HG02973 (cell line): ENCODE measurements at regions not wholly inside any gene's neighbourhood (a gene's known extent, or its start where the extent isn't known, plus 50 kb on each side); places are given as distances from the start of the nearest gene placed in this dataset.
"Not testable (repeated sequence)": the region's sequence is repeated elsewhere in the genome, so short reads cannot be mapped to it uniquely, and the experiment has no call there.

Source experiments
- ATAC-seq: cut with Tn5 transposase; IDR thresholded peaks from one replicate; pipeline ENCODE4 v1.9.1; 2021; ENCODE audit warnings: moderate library complexity; ENCODE audit not compliant: unreplicated experiment

DNA sequence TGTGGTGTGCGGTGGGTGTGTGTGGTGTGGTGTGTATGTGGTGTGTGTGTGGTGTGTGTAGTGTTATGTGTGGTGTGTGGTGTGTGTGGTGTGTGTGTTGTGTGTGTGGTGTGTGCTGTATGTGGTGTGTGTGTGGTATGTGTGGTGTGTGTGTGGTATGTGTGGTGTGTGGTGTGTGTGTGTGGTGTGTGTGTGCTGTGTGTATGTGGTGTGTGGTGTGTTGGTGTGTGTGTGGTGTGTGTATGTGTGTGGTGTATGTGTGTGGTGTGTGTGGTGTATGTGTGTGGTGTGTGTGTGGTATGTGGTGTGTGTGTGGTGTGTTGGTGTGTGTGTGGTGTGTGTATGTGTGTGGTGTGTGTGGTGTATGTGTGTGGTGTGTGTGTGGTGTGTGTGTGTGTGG is 144.3 kb downstream of the HSD17B3 start:
- no peak for ATAC-seq

DNA sequence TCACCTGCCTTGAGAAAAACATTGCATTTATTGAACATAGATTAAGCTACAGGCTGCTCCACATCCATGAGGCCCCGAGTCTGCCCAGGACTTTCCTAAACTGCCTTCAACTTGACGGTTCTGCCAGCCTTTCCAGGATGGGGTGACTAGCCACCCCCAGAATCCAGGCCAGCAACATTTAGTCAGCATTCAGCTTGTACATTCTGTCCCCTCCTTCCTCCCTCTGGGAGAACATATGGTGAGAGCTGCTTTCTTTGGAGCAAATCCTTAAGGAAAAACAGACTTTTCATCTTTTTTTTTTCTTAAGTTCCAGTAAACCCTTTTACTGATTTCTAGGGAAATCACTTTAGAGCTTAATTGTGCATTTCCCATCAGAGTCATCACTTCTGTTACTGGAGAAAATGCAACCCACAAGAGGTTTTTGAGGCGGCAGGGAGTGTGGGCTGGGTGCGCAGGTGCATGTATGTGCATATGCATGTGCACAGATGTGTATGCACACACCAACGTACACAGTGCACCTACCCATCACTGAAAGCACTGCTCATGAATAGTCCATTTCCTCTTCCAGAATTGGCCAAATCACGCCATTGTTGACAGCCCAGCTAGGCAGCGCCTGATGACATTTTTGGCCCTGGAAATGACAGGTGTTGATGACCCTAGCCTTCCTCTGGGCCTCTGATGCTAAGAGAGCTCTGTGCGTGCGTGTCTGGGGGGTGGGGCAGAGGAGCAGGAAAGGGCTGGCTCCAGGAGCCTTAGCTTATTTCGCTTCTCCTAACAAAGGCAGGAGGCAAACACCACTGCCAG is 145.6 kb downstream of the HSD17B3 start:
- no peak for ATAC-seq

DNA sequence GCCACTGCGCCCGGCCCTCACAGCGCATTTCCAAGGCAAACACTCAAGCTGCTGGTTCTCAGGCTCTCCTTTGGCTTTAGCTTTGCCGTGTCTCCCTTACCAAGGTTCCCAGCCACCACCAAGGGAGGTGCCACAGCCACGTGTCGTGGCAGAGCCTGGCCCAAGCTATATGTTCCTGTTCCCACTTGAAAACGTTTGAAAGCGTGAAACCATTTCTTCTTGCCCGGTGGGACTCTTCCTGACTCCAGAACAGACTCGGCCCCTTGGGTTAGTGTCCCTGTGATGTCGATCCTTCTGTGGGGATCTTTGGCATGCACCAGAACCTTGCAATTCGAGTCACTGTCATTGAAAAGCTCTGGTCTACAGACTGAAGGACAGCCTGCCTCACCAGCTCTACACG is 147.9 kb downstream of the HSD17B3 start:
- ATAC-seq: no peak

DNA sequence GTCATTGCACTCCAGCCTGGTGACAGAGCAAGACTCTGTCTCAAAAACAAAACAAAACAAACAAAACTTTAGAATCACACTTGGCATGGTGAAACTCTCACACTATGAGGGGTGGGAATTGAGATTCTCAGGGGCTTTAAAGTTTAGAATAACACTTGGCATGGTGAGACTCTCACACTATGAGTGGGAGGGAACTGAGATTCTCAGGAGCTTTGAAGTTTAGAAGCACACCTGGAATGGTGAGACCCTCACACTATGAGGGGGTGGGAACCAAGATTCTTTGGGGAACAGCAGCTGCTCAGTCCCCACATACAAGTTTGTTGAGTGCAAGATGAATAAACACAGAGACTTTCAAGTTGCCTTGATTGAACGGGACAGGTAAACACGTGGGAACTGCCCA is 149.4 kb downstream of the HSD17B3 start:
- no peak for ATAC-seq

DNA sequence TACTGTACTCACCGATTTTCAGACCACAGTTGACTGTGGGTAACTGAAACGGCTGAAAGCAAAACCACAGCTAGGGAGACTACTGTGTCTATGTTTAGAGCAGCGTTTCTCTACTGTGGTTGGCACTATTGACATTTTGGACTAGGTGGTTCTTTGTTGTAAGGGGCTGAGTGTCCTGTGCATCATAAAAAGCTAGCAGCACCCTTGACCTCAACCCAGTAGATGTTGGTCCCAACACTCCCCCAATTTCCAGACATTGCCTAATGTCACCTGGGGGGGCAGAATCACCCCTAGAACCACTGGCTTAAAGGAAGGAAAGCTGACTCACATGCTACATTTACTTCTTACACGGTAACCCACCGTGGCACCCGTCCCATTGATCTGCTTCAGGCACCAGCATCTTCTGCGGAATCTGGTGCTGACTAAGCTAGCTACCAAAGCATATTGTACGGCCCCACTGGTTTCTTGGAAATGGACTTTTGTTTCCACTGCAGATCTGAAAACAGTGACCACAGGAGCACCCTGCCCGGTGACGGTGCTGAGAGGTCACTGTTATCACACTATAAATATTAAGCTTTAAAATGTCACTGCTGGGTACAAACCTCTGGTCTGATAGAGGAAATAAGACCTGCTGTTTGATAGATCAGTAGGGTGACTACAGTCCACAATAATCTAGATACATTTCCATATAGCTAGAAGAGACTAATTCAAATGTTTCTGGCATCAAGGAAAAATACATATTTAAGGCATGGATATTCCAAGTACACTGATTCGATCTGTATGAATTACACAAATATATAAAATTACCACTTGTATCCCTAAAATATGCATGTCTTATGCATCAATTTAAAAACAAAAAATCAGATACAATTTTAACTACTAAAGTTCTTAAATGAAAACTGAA is 151.4 kb downstream of the HSD17B3 start:
- ATAC-seq: peak; percentile 78

DNA sequence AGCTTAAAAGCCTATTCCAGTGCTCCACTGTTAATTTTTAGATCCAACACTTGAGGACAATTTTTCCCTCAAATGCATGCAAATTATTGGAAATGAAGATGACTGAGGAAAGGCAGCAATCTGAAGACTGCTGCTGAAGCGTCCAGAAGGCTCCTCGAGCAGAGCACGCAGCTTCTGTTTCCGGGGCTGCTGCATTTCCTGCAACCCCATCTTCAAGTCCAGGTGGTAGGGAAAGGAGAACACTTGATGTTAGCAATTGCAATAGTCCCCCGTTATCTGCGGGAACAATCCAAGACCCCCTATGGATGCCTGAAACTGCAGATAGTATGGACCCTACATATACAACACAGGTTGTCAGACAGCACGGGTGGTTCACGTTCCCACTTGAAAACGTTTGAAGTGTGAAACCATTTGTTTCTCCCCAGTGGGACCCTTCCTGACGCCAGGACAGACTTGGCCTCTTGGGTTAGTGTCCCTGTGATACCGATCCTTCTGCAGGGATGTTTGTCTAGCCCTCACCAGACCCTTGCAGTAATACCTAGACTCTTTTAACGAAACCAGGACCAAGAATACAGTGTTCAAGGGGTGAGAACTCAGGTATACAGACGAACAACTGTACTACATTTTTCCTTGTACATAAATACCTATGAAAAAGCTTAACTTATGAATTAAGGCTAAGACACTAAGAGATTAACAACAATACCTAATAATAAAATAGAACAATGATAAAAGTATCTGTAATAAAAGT is 152.3 kb downstream of the HSD17B3 start:
- ATAC-seq: peak; percentile 48

DNA sequence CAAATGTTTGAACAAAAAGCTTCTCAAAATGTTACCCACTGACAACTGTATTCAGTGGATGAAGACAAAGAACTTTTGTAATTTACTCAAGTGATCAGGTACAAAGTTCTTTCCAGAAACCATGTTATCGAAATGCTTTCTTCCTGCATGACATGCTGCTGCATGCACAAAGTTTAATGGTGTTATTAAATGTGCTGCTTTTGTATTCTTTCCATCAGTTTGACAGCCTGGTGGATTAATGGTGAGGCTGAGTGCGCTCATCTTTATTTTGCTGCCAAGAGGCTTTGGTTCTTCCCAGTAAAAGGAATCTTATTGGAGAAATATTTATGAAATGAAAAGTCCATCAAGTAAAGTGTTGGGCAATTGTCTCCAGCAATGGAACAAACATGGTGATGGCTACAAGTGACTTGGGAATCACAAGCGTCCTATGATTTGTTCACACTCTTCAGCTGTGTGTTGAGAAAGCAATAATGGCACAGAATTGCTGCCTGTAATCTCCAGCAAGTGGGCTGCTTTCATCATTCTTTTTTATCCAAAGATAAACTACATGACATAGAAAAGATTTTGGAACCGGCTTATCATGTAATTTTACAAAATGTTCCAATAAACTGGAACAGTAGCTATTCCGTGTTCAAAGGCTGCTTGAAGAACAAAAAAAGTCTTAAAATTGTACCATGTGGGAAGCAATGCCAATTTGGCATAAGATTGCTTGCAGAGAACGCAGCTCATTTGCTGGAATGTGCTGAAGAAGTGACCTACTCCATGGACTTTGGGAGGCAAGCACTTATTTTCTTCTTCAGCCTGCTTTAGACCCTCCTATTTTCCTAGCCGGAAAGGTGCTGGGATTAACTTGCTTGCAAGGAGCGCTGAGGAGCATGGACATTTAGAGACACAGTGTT is 153.1 kb downstream of the HSD17B3 start:
- no peak for ATAC-seq

DNA sequence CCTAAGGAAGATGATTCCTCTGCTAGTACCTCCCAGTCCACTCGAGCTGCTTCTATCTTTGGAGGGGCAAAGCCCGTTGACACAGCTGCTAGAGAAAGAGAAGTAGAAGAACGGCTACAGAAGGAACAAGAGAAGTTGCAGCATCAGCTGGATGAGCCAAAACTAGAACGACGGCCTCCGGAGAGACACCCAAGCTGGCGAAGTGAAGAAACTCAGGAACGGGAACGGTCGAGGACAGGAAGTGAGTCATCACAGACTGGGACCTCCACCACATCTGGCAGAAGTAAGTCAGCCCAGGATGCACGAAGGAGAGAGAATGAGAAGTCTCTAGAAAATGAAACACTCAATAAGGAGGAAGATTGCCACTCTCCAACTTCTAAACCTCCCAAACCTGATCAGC is 154.9 kb downstream of the HSD17B3 start:
- ATAC-seq: not testable (repeated sequence)

DNA sequence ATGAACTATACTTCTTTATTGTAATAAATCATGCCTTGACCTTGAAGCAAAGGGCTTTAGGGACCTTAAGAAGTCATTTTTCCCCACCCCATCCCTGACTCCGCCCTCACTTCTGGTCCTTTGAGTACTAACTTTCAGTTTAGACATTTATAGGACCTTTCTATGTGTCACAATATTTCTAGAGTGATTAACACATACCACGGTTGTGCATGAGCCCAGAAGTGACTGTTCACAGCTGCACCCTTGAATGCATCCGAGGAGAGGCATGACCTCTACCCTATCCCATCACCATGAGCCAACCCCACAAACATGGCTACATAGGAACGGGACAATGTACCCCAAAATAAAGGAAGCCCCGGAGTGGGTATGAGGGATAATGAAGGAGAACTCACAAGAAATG is 160.3 kb downstream of the HSD17B3 start:
- no peak for ATAC-seq

DNA sequence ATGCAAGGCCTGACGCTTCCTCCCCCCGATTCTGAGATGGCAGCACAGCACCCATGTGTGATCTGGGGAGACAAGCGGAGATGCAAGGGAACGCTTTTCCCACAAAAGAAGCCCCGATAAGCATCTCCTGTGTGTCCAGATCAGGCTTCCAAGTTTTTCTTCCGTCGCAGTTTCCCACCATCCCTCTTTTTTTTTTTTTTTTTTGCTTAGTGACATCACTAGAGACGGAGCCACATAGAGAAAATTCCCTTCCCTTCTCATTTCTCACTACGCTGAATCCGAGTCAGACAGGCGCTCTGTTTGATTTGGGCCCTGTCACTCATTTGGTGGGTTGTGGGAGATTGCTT is 160.9 kb downstream of the HSD17B3 start:
- no peak for ATAC-seq

DNA sequence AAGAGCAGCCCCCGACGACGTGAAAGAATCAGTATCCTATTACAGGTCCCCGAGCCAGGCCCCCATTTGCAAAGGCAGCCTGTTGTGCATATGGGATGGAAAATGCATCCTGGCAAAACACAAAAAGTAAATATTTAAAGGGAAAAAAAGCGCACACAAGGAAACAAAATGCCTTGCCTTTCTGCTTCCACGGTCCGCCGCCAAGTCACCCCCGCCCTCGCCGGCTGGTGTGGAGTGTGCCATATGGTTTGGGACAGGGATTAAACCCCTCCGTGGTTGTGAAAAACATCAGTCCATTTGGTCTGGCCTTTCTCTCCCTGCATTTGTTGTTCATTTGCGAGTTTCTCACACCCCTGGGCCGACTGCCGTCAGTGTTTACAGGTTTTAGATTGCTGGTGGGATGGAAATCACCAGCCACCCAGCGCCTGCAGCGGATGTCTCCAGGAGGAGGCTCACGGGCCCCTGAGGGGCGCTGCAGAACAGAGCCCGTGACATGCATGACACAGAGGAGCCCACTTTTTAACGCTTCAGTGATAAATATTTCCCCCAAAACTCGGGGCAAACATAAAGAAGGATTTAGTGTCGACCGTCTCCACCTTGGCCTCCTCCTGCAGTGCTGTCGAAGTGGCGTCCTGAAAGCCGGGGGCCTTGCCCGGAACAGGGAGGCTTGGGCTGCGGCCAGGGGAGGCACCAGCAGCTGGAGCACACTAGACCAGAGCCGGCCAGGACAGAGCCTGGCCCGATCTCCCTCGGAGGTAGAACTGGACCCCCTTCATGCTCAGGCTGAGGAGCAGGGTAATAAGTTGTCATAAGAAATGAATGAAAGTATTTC is 161.5 kb downstream of the HSD17B3 start:
- ATAC-seq: no peak

DNA sequence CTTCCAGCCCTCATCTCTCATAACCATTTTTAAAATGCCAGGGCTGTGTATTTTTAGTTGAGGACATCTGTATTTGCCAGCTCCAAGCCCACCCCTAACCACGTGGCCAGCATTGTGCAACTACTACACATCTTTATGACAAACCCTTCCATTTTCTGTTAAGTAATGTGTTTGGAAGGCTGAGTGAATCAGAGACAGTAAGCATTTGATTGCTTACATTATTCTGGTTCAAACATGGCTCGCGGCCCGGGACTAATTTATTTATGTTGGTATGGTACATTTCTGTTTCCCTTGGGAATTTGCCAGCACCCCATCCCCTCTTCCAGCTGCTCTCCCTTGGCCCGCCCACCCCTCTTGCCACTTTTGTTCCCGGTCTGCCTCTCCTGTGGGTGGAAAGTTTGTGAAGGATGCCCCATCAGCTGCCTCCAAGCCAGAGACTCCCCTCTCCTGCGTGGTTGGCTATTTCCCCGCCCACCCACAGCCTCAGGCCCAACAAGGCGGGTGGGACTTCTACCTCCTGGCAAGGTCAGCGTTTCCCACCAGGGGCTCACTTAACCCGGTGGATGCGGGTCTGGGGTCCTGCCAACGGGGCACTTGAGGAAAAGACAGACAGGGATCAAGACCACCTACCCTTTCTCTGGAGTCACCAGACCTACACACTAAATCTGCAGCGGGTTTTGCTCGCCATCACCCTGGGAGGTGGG is 162.2 kb downstream of the HSD17B3 start:
- no peak for ATAC-seq

DNA sequence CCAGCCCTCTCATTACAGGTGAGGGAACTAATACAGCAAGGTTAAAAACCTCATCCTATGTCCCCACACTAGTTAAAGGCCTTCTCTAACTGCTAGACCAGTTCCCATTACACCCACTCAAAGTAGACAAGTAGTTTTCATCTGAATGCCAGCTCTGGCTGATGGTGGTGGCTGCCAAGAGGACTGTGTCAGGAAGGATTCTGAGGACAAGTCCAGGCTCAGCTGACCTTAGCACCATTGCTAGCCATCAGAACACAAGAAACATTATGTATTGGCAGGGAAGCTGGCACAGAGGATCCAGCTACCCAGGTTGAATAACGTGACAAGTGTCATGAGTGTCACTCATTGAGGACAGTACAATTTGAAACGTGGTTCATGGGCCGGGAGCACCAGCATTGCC is 163.4 kb downstream of the HSD17B3 start:
- no peak for ATAC-seq

DNA sequence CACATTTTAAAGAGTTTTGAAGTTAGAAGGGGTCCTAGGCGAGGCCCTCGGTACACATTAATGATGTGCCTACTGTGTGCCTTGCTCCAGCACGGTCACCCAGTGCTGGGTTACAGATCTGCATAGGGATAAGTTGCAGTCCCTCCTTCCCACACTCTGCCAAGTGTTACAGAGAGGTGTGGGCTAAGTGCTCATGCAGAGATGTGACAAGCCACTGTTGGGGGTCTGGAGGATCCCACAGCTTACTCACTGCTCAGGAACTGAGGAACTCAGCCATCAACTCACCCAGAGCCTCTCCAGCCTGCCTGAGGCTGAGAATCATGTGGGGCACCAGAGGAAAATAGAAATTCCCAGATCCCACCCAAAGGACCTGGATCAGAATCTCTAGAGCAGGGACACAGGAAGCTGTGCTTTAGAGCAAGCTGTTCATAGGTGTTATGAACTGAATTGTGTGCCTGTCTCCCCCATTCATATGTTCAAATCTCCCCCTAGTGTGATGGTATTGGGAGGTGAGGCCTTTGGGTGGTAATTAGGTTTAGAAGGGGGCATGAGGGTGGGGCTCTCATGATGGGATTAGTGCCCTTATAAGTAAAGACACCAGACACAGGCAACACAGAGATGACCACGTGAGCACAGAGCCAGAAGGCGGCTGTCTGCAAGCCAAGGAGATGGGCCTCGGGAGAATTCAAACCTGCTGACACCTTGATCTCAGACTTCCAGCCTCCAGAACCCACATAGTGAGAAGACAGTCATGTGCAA is 164.1 kb downstream of the HSD17B3 start:
- no peak for ATAC-seq

DNA sequence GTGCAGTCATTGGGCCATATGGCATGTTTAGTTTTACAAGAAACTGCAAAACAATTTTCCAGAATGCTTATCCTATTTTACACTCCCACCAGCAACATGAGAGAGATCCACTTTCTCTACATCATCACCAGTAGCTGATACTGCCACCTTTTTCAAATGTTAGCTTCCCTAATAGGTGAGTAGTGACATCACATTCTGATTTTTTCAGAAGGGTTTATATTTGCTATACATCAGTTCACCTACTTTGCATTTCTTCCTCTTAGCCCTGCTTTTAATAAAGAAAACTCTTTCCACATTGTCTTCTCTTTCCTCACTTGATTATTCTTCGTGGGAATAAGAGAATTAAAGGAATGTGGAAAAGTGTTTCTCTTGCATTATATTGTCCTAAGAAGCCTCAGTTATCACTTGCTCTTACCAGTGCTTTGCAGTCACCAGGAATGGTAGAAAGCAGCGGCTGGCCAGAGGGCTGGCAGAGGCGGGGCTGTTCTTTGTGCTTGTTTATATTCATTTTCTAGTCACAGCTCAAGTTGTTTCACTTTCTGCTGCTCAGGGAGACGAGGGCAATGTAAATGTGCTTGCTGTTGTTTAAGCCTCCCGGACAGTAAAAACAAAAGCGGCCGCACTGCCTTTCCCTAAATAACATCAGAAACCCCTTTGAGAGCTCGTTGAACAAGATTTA is 164.8 kb downstream of the HSD17B3 start:
- ATAC-seq: peak; percentile 91

DNA sequence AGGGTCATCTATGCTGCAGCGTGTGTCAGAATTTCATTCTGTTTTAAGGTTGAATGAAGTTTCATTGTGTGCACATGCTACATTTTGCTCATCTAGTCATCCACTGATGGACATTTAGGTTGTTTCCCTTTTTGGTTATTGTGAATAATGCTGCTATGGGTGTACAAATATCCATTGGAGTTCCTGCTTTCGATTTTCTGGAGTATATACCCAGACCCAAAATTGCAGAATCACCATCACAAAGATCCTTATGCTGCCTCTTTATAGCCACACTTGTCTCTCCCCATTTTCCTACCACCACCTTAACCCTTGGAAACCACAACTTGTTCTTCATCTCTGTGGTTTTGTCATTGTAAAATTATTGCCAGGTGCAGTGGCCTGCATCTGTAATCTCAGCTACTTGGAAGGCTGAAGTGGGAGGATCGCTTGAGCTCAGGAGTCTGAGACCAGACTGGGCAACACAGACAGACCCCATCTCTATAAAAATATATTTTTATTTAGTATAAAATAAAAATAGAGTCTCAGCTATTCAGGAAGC is 166.2 kb downstream of the HSD17B3 start:
- ATAC-seq: no peak

DNA sequence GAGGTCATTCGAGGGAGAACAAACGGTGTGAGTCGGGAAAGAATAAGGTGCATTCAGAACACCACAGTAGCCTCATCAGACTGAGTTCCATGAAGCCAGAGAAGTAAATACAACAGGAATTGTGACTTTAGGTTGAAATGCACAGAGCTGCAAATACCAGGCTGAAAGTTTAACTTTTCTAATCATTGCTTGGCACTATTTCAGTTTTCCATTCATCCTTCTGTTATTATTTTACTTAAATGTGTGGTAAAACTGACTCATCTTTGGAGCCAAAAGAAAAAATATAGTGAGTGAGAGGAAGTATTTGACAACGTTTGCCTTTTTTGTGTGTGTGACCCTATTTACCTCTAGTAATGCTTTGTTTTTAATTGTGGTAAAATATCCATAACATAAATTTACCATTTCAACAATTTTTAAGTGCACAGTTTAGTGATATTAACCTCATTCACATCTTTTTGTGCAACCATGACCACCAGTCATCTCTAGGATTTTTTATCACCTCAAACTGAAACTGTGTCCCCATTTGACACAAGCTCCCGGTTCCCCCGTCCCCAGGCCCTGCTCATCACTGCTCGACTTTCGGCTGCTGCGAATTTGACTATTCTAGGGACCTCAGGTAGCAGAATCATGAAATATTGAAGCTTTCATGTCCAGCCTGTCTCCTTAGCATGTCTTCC is 166.8 kb downstream of the HSD17B3 start:
- ATAC-seq: no peak
